Mucosa of gallbladder (tissue), 1 donor: ENCODE measurements at regions not wholly inside any gene's neighbourhood (a gene's known extent, or its start where the extent isn't known, plus 50 kb on each side); places are given as distances from the start of the nearest gene placed in this dataset.
"Not testable (repeated sequence)": the region's sequence is repeated elsewhere in the genome, so short reads cannot be mapped to it uniquely, and the experiment has no call there.

Source experiments
- DNase-seq: peaks from one replicate; pipeline ENCODE4 v3.0.0-alpha.2; 2020; ENCODE audit warnings: low spot score
- donor health status: DM: no; HTN: no; CAD: no.

DNA sequence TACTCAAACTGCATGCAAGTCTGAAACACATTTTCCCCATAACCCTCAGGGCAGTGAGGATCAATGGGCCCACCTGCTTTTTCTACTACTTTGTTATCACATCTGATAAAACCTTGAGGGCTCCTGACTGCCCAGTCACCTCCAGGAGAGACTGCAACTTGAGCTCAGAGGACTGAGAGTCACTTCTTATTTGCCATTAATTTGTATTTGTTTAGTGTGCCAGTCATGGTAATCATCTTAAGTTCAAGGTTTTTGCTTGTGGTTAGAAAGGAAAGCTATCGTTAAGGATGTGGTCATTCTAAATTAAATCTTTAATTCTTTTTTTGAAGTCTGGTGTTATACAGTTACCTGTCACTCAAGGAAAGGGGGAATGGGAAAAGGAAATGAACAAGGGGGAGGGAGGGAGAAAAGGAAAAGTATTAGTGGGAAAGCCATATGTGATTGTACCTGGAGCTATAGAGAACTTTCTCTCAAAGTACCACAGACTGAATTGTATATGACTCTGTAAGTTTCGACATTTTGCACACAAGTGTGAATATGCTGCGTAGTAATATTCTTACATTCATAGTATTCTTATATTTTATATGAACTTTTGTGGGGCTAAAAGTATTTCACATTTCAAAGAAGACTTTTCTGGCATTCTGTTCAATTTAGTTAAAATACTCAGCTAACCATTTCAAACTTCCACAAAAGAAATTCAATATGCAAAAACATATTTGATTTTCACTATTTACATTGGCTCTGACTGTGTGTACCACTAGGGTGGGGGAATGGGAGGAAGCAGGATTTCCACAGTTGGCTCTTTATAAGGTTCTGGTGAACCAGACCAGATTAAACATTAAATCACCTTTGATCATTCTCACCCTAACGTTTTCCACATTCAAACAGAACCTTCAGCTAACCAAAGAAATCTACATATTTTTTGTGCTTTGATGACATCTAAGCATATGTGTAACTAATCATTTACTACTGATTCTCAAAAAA is 166.5 kb upstream of the ATP11B start:
- DNase-seq = no peak

DNA sequence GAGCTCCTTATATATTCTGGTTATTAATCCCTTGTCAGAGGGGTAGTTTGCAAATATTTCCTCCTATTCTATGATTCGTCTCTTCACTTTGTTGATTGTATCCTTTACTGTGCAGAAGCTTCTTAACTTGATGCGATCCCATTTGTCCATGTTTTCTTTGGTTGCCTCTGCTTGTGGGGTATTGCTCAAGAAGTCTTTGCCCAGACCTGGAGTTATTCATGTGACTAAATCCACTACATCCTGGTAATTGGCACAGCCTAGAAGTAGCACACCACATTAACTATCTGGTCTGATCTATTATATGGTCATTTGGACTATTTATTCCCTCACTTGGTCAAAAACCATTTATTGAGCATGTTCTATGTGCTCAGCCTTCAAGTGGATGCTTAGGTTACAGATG is 164.8 kb upstream of the ATP11B start:
- DNase-seq = no peak

GRCh38 chr3:182629521-182629920 is 163.8 kb upstream of the ATP11B start:
- no peak for DNase-seq

GRCh38 chr3:182631183-182632076 is 161.9 kb upstream of the ATP11B start:
- DNase-seq = no peak

DNA sequence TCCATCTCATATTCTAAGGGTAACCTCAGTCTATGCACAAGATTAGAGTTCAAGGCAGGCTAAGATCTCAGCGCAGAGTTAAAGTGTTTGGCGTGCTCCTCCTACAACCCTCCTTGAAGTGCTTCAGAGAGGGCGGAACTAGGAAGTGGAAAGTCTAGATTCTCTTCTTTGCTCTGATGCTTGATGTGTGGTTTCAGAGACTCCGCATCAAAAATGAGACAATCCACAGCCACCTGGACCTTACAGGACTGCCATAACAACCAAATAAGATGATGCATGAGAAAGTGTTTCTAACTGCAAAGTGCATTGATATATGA is 161.3 kb upstream of the ATP11B start:
- no peak for DNase-seq

DNA sequence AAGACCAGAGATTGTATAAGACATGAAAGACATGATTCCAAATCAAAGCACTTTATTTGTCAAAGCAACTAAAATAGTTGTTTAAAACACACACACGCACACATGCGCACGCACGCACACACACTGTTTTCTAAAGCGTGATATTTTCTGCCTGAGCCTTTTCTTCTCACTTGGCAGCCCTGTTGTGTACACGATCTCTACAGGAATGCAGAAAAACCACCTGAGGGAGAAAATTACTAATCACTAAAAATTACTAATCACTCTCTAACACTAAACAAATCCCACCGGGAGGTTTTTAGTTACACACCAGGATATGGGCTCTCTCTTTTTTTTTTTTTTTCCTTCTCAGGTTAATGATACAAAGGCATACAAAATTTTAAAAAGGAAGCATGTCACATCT is 160.1 kb upstream of the ATP11B start:
- no peak for DNase-seq

- no peak for DNase-seq
Measured at GRCh38 chr3:182636646-182637045, 156.7 kb upstream of the ATP11B start.

DNA sequence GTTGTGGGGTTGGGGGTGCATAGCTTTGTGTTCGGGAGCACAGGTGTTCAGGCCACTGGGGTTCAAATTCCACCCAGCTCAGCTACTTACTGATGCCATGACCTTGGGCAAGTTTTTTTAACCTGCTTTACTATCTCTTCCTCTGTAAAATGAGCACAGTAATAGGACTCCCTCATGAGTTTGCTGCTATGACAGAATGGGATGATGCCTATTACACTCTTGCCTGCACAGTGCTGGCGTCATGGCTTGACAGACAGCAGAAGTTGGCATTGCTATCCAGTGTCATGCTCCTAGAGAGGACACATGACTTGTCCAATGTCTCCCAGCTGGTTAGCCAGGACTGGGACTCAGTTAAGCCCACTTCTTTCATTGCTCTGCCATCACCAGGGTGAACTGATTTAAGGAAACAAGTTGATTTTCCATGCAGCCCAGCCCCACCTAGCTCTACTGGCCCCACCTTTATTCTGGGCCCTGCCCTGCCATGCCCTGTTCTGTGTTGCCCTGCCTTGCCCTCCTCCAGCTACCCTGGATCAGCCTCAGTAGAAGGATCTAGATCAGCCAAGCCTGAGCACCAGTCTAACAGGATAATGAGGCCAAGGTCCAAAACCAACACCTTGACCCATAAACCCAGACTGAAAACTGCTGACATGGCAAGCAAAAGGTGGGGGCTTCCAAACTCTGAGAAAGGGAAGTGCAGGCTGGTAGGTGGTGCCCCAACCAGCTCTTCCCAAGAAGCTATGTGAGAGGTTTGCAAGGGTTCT is 155.8 kb upstream of the ATP11B start:
- no peak for DNase-seq

DNA sequence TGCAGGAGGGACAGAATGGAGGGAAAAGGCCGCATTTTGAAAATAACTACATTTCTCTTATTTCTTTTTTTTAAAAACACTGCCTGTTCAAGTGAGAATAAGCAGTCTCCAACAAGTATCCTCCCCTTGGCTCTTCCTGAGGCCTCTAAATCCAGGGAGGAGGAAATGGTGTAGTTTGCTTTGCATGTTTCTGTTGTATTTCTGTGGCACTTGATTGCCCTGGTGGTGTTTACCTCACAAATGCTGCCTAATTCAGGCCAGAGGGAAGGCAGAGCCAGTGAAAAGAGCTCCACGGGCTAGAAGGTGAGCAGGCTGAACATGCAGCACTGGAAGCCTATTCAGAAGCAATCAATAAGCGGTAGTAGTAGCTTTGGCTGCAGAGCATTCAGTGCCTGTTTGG is 149.3 kb upstream of the ATP11B start:
- no peak for DNase-seq

GRCh38 chr3:182644790-182645433 is 148.4 kb upstream of the ATP11B start:
- DNase-seq = no peak

DNA sequence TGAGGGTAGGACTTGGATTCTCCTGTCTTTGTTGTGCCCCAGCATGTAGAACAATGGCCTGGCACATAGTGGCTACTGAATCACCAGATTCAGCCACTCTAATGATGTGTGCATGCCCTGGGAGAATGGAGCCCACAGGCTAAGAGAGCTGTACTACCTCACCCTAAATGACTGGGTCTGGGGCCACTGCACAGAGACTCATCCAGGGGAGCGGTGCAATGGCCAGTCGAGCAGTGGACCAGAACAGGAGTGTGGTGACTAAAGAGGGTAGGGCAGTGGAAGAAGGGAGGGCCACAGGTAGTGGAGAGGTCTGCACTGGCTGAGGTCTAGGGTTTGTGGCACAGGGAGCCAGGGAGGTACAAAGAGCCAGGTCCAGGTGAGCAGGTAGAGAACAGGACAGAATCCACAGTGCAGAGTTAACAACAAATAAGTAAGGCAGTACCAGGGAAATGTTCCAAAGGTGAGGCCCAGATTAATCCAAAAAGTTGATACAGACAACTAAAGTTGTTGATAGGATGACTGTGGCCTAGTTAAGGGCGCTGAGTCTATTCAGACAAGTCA is 142.7 kb upstream of the ATP11B start:
- no peak for DNase-seq

DNA sequence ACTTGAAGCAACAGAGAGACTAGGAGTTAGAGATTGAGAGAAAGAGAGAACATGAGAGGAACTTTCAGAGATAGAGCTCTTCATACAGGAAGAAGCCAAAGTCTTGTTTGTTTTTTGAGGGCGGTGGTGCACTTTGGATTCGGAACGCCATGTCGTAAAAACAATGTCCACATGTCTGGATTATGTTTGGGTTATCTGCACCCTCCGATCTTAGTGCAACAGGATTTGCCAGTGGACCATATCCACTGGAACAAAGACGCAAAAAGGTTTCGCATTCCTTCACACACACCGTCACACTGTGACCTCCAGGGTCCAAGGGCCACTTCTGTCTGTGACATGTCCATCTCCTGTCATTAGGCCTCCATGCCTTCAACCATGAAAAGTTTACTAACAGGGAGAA is 141.8 kb upstream of the ATP11B start:
- DNase-seq = no peak

GRCh38 chr3:182653065-182653464 is 140.2 kb upstream of the ATP11B start:
- DNase-seq = not testable (repeated sequence)

GRCh38 chr3:182668541-182668940 is 124.8 kb upstream of the ATP11B start:
- no peak for DNase-seq

DNA sequence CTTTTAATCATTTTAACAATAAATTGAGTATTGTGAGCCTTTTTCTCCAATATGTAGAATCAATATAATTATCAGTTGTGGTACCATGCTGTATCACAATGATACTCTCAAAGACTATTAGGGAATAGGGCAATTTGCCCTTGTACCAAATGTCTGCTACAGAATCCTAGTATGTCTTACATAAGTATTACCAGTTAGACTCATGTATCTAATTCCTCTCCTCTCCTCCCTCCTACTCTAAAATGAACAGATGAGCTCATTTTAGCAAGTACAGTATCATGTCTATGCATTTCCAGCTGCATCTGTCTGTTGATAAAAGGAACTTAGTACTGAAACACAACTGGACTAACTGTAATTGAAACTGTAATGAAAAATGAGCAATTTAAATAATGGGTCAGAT is 124.3 kb upstream of the ATP11B start:
- DNase-seq = no peak

GRCh38 chr3:182671541-182671940 is 121.8 kb upstream of the ATP11B start:
- no peak for DNase-seq

DNA sequence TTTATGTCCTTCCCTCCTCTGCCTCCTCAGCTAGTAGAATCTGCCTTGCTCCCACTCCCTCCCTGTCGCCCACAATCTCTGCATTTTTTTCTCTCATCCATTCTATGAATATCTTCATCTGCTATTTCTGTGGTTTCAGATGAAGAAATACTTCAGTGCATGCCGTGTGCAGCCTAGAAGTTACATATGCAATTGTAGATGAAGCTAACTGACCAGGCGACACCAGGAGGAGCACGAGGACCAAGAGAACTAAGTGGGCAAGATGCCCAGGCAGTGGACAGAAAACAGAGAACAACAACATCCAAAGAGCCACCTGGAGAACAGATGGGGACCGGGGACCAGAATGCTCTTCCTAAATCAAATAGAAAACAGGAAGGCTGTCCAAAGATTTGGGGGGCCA is 121.4 kb upstream of the ATP11B start:
- no peak for DNase-seq

DNA sequence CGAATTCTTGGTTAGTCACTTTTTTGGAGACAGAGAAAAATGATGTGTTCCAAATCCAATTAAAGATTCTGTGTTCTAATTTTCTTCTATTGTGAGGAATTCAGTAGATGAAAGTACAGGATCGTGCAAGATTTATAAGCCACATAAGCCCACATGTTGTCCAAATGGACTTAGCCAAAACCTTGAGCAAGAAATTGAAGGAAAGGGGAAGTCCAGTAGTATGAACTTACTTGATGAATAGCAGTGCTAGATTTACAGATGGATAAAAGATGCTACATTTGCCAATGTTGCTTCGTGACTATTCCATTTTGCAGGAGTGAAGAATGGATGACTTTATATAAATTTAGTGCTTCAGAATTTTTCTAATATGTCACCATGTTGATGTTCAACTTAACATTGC is 120.0 kb upstream of the ATP11B start:
- DNase-seq = no peak

DNA sequence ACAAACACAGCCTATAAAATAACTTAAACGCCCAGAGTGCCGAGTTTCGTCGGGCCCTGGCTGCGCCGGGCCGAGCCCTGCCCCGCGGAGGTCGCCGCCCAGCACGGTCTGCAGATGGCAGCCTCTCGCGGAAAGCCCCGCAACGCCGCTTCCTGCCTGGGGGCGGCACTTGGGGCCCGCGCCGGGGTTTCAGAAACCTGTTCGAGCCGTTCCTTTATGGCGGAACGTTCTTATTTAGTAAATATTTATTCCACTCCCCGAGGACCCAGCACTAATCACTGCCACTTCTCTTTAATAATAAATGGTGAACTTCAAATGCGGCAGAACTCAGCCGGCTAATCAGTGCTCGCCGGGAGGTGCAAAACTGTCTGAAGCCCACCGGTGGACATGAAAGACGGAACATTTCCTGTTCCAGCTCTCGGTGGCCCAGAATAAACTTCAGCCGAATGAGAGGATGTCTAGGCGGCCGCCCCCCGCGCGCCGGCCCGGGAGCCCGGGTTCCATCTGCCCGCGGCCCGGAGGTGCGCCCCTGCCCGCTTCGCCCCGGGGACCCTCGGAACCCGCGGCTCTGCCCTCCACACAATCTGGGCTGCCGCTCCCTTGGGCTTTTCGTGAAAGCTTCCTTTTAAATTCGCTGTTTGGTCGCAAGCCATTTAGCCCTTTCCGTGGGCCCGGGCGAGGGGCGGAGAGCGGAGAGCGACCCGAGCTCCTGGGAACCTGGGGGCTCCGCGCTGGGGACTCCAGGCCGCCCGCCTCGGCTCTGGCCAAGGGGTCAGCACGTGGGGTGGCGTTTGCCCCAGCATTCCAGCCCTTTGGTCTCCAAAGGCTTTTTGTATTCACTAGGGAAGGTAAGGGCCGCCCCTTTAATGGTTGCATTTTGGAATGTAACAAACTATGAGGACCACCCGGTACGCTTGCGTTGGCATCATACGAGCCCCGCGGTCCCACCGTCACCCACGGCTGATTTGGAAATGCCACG is 110.8 kb upstream of the ATP11B start:
- DNase-seq = no peak

DNA sequence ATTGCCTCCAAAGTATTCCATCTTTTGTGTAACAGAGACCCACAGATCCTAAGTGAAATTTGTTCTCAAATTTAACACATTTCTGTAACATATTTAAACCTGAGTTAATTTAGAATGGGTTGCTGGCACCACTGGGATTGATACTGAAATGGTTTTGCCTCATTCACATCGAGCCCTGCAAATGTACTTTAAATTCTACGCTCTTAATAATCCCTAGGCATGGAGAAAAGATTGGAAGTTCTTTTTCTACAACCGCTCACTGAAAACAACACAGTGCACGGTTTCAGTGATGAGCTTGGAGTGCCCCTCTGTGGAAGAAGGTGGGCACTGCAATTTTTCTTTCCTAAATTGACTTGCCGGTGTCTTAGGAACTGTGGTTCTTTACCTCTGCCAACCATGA is 109.9 kb upstream of the ATP11B start:
- peak; percentile 74 for DNase-seq
